ENCODE measurements at regions not wholly inside any gene's neighbourhood (a gene's known extent, or its start where the extent isn't known, plus 50 kb on each side); places are given as distances from the start of the nearest gene placed in this dataset.
A peak's percentile ranks its signal among the peaks of the same experiment; 100 is the strongest.

- BruUV-seq (replicated peaks): no TSS peak
- Histone ChIP-seq H3K79me2 (ENCODE audit: control insufficient read depth, insufficient read depth, low read length) (no peaks in the 10 kb centered on the region), H3K4me1 (replicated peaks in 1 of 2; ENCODE audit: control insufficient read depth in 2 of 2, insufficient read depth in 2 of 2, low read length in 2 of 2) (peaks cover 11 to 17% of the 10 kb centered on the region in 2 experiments), H3K4me2 (ENCODE audit: insufficient read depth, low read length) (peak overlapping the region; percentile 52; the same call in 1 of the 2 replicates), H3K9me1 (ENCODE audit: control insufficient read depth, insufficient read depth, low read length) (peaks cover 2% of the 10 kb centered on the region), H3K36me3 (ENCODE audit: control insufficient read depth, insufficient read depth, low read length) (no peaks in the 10 kb centered on the region), H3K27me3 (ENCODE audit: control insufficient read depth in 2 of 2, insufficient read depth in 2 of 2, low read length in 2 of 2) (peaks cover 11 to 45% of the 10 kb centered on the region in 2 experiments), H3K9ac (ENCODE audit: insufficient read depth in 1 of 2, low read depth in 2 of 2, low read length in 2 of 2) (no peak overlapping the region; a peak in 2 of 4 replicates), H3K4me3 (no peak overlapping the region), H4K20me1 (replicated peaks; ENCODE audit: control insufficient read depth, insufficient read depth, low read length) (no peaks in the 10 kb centered on the region; the same call in 1 of the 2 replicates), H3K27ac (ENCODE audit: extremely low read depth, low read depth, low read length) (no peak overlapping the region), H2AFZ (ENCODE audit: low read depth, low read length) (no peak overlapping the region), H3K9me3 (replicated peaks; ENCODE audit: control insufficient read depth, insufficient read depth, low read depth, low read length) (no peaks in the 10 kb centered on the region)
- ATAC-seq (no peak), FAIRE-seq (no peak), DNase-seq (ENCODE audit: extremely low read depth in 1 of 4, low spot score in 3 of 4) (no peak)
- in situ Hi-C loops (cut with MboI): no loop called here
- intact Hi-C loops (cut with micrococcal nuclease): loop anchor here (2.0 kb wide), 1 partner anchor 205 kb away; no protein-coding TSS in a partner anchor
- ChIA-PET CTCF (ENCODE audit: low intra/inter-chr PET ratio) (interaction anchor here (0.7 to 2.0 kb wide), 5 partner anchors 42 to 205 kb away, joined by 3 to 7 read pairs (median 3); no protein-coding TSS in a partner anchor), POLR2A (interaction anchor here (0.5 to 1.0 kb wide), 3 partner anchors 121 to 212 kb away, joined by 3 to 4 read pairs (median 3); no protein-coding TSS in a partner anchor)
- TF ChIP-seq SMAD3 (CRISPR knock-in tag; conservative IDR thresholded peaks at IDR 0.05) (no peak), HNRNPLL (IDR thresholded peaks at IDR 0.05; ENCODE audit: low read depth, low read length, poor library complexity, severe bottlenecking) (peak; percentile 3)
- 21% methylated on average over 17 of the region's 17 CpGs for WGBS (ENCODE audit: insufficient coverage, low coverage, missing lambda C conversion rate)
Observed at GRCh38 chr11:64447831-64448598, 89.1 kb downstream of the RPS6KA4 start.

Measured in K562 (cell line).